GM21529 (cell line): ENCODE measurements at regions not wholly inside any gene's neighbourhood (a gene's known extent, or its start where the extent isn't known, plus 50 kb on each side); places are given as distances from the start of the nearest gene placed in this dataset.
"Not testable (repeated sequence)": the region's sequence is repeated elsewhere in the genome, so short reads cannot be mapped to it uniquely, and the experiment has no call there.

ENCODE experiments used
- ATAC-seq: cut with Tn5 transposase; IDR thresholded peaks from one replicate; pipeline ENCODE4 v1.9.1; 2021; ENCODE audit not compliant: unreplicated experiment

- ATAC-seq, result no peak
Measured at GRCh38 chr6:140182821-140183220, 808.4 kb upstream of the CITED2 start.

GRCh38 chr6:140181876-140182275 is 807.4 kb upstream of the CITED2 start:
- ATAC-seq, result no peak

DNA sequence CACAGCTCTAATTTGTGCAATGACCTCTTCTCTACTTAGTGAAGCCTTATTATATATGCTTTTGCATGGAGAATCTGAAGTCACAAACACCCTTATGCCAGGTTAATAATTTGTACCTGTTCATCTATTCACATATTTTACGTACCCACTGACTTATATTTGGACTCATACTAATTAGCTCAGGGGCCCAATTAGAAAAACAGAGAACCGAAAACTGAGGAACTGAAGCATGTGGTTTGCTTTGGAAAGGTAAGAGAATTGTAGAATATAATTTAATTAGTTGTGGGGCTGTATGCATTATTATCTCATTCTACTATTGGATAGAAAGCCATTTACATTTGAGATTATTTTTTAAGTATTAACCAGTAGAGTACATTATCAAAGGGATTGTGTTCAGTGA is 805.9 kb upstream of the CITED2 start:
- ATAC-seq, result no peak

DNA sequence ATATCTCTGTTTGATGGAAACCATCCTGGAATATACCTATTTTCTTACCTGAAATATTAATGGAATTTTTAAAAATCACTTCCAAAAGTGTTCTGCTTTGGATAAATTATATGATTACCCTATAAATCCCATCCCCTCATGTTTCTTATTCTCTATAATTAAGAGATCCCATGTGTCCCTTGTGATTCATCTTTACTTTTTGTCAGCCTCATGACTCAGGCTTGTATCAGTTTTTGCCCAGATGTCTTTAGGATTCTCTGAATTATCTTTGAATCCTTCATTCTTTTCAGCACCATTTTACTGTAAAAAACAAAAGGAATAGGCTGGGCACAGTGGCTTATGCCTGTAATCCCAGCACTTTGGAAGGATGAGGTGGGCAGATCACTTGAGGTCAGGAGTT is 804.5 kb upstream of the CITED2 start:
- no peak for ATAC-seq

DNA sequence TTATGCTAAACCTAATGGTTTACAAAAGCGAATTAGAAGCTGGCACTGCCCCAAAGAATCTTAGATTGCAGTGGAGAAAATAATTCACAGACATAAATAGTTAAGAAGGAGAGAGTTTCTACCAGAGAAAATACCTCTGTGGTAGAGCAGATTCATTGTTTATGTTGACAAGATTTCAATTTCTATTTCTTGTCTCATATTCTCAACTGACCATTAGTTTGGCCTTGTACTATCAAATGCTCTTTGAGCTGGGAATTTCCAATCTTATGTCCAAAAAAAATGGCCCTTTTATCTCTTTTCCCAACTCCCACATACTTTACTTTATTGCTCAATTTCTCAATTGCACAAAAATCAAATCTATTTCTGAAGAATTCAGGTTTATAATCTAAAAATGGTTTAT is 804.1 kb upstream of the CITED2 start:
- ATAC-seq, result no peak

GRCh38 chr6:140176306-140176705 is 801.9 kb upstream of the CITED2 start:
- ATAC-seq, result no peak

DNA sequence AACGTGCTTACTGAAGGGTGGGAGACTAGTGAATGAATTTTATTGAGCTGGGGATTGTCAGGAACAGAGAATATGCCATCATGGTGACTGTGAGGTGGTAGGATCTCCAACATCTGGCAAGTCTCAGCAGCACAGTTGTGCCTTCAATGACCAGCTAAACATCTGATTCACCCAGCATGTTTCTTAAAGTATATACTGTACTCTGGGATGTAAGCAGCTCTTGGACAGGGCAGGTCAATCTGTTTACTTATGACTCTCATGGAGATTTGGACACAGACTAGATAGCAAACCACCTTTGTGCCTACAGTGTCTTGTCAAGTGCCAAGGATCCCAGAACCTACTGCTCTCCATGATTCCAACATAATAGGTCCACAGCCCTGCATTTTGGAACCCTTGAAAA is 801.0 kb upstream of the CITED2 start:
- ATAC-seq, result no peak

DNA sequence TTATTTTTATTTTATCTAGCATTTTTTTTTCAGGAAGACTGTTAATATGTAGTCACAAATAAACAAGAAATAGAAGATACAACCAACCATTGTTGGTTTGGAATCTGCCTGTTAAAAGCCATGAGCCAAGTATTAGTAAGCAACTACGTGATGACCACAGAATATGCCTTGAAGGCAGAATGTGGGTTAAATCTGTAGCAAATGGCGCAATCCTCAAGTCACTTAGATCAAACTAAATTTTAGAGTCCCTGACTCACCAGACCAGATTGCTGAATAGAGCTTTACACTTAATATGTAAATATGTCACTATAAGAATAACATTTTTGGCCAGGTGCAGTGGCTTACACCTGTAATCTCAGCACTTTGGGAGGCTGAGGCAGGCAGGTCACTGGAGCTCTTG is 800.1 kb upstream of the CITED2 start:
- no peak for ATAC-seq

DNA sequence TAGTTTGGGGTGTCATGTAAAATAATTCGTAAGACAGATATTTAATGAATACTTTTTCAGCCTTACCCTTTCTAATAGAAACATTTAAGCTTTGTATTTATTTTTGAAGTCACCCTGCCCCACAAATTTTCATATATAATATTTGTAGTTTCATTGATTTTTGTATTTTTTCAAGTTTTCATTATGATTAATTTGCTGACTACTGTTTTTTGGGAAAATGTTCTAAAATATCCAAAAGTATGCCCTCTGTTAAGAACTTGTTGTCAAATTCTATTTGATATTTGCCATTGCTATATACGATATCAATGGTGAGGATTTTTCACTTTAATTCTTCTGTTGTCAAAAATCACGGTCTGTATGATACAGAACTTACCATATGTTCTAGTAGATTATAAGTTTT is 793.9 kb upstream of the CITED2 start:
- no peak for ATAC-seq

DNA sequence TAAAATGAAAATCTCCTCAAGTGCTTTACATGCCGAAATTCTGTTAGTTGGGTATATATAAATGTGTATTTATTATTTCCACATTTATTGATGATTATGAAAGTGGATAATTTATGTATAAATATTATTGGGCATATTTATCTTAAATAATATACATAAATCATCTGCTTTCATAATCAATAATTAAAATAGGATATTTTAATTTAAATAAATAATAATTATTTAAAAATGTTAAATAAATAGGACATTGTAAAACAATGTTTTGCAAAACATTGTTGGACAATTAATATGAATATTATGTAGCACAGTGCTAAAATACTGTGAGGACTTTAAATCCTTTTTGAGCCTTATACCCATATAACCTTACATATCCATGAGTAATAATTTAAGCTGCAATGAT is 786.5 kb upstream of the CITED2 start:
- no peak for ATAC-seq

DNA sequence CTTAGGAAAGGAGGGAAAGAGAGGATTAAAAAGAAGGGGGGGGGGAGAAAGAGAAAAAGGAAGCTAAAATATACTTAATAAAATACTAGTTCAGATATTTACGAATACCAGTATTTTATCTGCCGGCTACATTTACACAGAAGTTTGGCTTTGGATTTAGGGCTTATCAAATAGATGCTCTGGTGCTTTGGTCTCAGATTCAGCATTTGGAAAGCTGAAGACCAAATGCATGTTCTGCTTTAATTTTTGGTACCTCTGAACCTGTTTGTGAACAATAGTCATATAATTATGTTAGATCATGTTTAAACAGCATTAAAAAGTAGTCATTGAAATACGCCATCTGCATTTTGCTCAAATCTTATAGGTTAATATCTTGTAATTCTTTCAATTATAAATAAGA is 786.0 kb upstream of the CITED2 start:
- ATAC-seq, result no peak

DNA sequence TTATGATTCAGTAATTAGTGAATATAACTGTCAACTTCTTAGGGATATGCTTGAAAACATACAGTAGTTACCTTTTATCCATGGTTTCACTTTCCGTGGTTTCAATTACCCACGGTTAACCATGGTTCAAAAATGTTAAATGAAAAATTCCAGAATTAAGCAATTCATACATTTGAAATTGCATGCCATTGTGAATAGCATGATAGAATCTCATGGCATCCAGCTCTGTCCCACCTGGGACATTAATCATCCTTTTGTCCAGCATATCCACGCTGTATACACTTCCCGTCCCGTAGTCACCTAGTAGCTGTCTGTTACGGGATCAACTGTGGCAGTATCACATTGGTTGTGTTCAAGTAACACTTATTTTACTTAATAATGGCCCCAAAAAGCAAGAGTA is 781.7 kb upstream of the CITED2 start:
- ATAC-seq, result no peak

GRCh38 chr6:140155451-140156126 is 781.1 kb upstream of the CITED2 start:
- no peak for ATAC-seq

DNA sequence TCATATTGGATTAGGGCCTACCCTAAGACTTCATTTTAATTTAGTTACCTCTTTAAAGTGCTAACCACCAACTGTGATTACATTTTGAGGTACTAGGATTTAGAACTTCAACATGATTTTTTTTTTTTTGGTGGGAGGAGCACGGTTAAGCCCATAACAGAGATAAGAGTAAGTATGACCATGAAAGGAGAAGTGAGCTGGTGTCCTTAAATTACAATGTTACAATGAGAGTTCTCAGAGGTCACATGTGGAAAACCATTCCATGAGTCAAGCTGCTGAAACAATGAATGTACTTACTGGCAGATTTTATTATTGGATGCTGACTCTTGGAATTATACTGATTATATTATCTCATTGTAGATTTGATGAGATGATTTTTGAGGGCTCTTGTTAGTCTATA is 779.3 kb upstream of the CITED2 start:
- ATAC-seq, result no peak

DNA sequence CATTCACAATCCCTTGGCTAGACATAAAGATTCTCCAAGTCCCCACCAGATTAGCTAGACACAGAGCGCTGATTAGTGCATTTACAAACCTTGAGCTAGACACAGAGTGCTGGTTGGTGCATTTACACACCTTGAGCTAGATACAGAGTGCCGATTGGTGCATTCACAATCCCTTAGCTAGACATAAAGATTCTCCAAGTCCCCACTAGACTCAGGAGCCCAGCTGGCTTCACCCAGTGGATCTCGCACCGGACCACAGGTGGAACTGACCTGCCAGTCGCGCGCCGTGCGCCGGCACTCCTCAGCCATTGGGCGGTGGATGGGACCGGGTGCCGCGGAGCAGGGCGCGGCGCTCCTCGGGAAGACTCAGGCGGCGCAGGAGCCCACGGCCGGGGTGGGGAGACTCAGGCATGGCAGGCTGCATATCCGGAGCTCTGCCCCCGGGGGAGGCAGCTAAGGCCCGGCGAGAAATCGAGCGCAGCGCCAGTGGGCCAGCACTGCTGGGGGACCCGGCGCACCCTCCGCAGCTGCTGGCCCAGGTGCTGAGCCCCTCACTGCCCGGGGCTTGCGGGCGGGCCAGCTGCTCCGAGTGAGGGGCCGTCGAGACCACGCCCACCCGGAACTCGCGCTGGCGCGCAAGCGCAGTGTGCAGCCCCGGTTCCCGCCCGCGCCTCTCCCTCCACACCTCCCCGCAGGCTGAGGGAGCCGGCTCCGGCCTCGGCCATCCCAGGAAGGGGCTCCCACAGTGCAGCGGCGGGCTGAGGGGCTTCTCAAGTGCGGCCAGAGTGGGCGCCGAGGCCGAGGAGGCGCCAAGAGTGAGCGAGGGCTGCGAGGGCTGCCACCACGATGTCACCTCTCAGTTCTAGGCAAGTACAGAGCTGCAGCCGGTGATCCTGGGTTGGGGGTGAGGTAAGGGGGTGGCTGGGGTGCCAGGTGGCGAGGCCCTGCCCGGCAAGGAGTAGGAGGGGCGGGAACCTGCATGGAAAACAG is 773.7 kb upstream of the CITED2 start:
- not testable (repeated sequence) for ATAC-seq

- ATAC-seq, result no peak
Measured at GRCh38 chr6:140140891-140141290, 766.4 kb upstream of the CITED2 start.

- ATAC-seq, result no peak
Measured at GRCh38 chr6:140138311-140139010, 764.0 kb upstream of the CITED2 start.

GRCh38 chr6:140134224-140134623 is 759.8 kb upstream of the CITED2 start:
- no peak for ATAC-seq

DNA sequence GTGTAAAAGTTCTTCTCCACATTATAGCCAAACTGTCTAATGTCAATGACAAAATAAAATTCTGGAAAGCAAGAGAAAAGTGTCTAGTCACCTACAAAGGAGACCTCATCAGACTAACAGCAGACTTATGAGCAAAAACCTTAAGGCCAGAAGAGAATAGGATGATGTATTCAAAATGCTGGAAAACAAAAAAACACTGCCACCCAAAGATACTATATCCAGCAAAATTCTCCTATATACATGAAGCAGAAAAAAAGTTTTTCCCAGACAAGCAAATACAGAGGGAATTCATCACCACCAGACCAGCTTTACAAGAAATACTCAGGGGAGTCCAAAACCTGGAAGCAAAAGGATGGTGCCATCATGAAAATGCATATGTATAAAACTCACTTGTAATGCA is 755.6 kb upstream of the CITED2 start:
- ATAC-seq, result no peak

GRCh38 chr6:140124498-140124897 is 750.0 kb upstream of the CITED2 start:
- no peak for ATAC-seq

- ATAC-seq, result no peak
Measured at GRCh38 chr6:140108167-140108566, 733.7 kb upstream of the CITED2 start.

DNA sequence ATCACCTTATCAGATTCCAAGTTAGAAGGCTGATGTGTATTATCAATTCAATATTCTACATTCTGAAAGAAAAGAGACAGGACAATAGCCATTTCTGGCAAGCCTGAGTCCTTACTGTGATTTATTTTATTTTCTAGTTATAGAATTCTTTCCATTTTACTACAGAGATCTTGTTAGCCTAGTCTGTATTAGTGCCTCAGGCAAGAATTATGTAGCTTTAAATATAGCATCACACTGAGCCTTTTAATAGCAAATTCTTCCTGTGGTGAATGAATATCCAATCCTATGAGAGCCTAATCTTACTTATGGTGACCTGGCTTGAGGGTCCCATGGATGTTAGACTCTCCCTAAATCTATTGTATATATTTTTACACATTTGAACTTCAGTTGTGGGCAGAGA is 732.8 kb upstream of the CITED2 start:
- ATAC-seq, result no peak
